K562 (cell line): ENCODE measurements at regions not wholly inside any gene's neighbourhood (a gene's known extent, or its start where the extent isn't known, plus 50 kb on each side); places are given as distances from the start of the nearest gene placed in this dataset.
A peak's percentile ranks its signal among the peaks of the same experiment; 100 is the strongest.

Experiments
- ATAC-seq: fragments of 200-7000 bp; cut with Tn5 transposase; 3 replicates; pipeline ENCODE4 v1.9.1; 2020; ENCODE audit warnings: moderate library complexity
- BruUV-seq: library from RNA; stranded (reverse); fragments of 400-500 nt; replicated peaks from 2 replicates; lab custom pipeline; 2021; lab: Mats Ljungman, UMichigan
- CTCF ChIA-PET: fragments of 300-600 bp; formaldehyde crosslinking; extraction: SDS; loops from one replicate; lab custom pipeline; 2021; ENCODE audit warnings: low intra/inter-chr PET ratio; lab: Yijun Ruan, JAX
- POLR2A ChIA-PET: fragments of 300-600, 350-650 bp; sonication (Branson Sonifier 250); formaldehyde crosslinking; extraction: SDS; loops from one replicate; lab custom pipeline; 2021; ENCODE audit warnings: antibody characterized with exemption, inconsistent platforms; lab: Yijun Ruan, JAX
- DNase-seq, 4 experiments: peaks; one replicate each; pipeline versions ENCODE4 v3.0.0 to v3.0.0-alpha.2; 2011 to 2018; ENCODE audit warnings: low spot score in 3 of 4, mixed read lengths in 3 of 4; ENCODE audit errors: extremely low read depth in 1 of 4
- FAIRE-seq: peaks from 2 replicates; lab custom pipeline; 2011; peaks lifted over from hg19 to GRCh38; lab: Jason Lieb, UNC
- H2AFZ ChIP-seq: 2 replicates; pipeline ENCODE4 v1.6.0; 2011; ENCODE audit warnings: low read depth, low read length, control low read depth, inconsistent platforms
- H3K27ac ChIP-seq: fragments of 200-600 bp; 3 replicates; pipeline ENCODE4 v1.8.0; 2011; ENCODE audit warnings: low read depth, mild to moderate bottlenecking, control low read depth, inconsistent platforms, low read length, moderate library complexity, mixed read lengths; ENCODE audit errors: extremely low read depth
- H3K27me3 ChIP-seq, 2 experiments: fragments of 300-600 bp in 1 of 2; 2 replicates in 1 of 2; 3 replicates in 1 of 2; pipeline versions ENCODE4 v1.6.0 to v1.8.0; 2011; ENCODE audit warnings: inconsistent platforms in 2 of 2, low read length in 2 of 2, mild to moderate bottlenecking in 1 of 2, mixed read lengths in 1 of 2, moderate library complexity in 1 of 2; ENCODE audit not compliant: control insufficient read depth in 2 of 2, insufficient read depth in 2 of 2
- H3K36me3 ChIP-seq: fragments of 300-600 bp; 3 replicates; pipeline ENCODE4 v1.8.0; 2011; ENCODE audit warnings: mild to moderate bottlenecking, low read length, inconsistent platforms; ENCODE audit not compliant: control insufficient read depth, insufficient read depth
- H3K4me1 ChIP-seq, 2 experiments: fragments of 200-600 bp in 1 of 2; replicated peaks in 1 of 2; 2 replicates in 1 of 2; 3 replicates in 1 of 2; pipeline versions ENCODE4 v1.5.1 to v1.8.0; 2011; ENCODE audit warnings: inconsistent platforms in 2 of 2, low read length in 2 of 2, mild to moderate bottlenecking in 1 of 2, mixed read lengths in 1 of 2, moderate library complexity in 1 of 2; ENCODE audit not compliant: control insufficient read depth in 2 of 2, insufficient read depth in 2 of 2
- H3K4me2 ChIP-seq: 2 replicates; pipeline ENCODE4 v1.6.1; 2011; ENCODE audit warnings: low read length, control low read depth, inconsistent platforms, mixed read lengths; ENCODE audit not compliant: insufficient read depth
- H3K4me3 ChIP-seq: fragments of 200-600 bp; sonication (generic), shearing (Covaris generic); 2 replicates; pipeline ENCODE4 v1.5.1; 2016; ENCODE audit warnings: control low read depth, inconsistent platforms
- H3K79me2 ChIP-seq: fragments of 200-600 bp; 3 replicates; pipeline ENCODE4 v1.8.0; 2011; ENCODE audit warnings: low read length, inconsistent platforms; ENCODE audit not compliant: control insufficient read depth, insufficient read depth
- H3K9ac ChIP-seq, 2 experiments: 2 replicates each; pipeline versions ENCODE4 v1.6.0 to v1.6.1; 2011; ENCODE audit warnings: low read depth in 2 of 2, low read length in 2 of 2, control low read depth in 1 of 2, inconsistent platforms in 1 of 2, mild to moderate bottlenecking in 1 of 2, mixed read lengths in 1 of 2; ENCODE audit not compliant: insufficient read depth in 1 of 2
- H3K9me1 ChIP-seq: one replicate; pipeline ENCODE4 v1.6.0; 2011; ENCODE audit warnings: inconsistent platforms, mild to moderate bottlenecking, low read length, moderate library complexity; ENCODE audit not compliant: control insufficient read depth, insufficient read depth
- H3K9me3 ChIP-seq: replicated peaks from 2 replicates; pipeline ENCODE4 v1.5.1; 2011; ENCODE audit warnings: low read depth, low read length, inconsistent platforms; ENCODE audit not compliant: control insufficient read depth, insufficient read depth
- H4K20me1 ChIP-seq: replicated peaks from 2 replicates; pipeline ENCODE4 v1.6.1; 2011; ENCODE audit warnings: low read length, inconsistent platforms, mixed read lengths; ENCODE audit not compliant: control insufficient read depth, insufficient read depth
- GTF2F1 ChIP-seq: IDR thresholded peaks from 2 replicates; pipeline ENCODE4 v1.6.1; 2011; ENCODE audit warnings: low read depth, low read length, improper control_type of control experiment
- TEAD1 ChIP-seq, 2 experiments: fragments of 450-650 bp in 1 of 2; sonication (generic) in 1 of 2; formaldehyde crosslinking; IDR thresholded peaks; 2 replicates each; pipeline versions ENCODE4 v1.4.0 to v1.8.0; 2020 to 2022; ENCODE audit warnings: mild to moderate bottlenecking in 2 of 2, missing genetic modification reagents in 1 of 2
- WGBS: fragments of 100-300 bp; shearing (Covaris generic); methylation state at CpG from one replicate; pipeline ENCODE4 v1.1.6; 2016; ENCODE audit warnings: low coverage, mixed read lengths; ENCODE audit not compliant: insufficient coverage; ENCODE audit errors: missing lambda C conversion rate; 5-methylcytosine and 5-hydroxymethylcytosine counted together
- in situ Hi-C: fragments of 300-500 bp; cut with MboI; formaldehyde crosslinking; loops from 4 replicates; pipeline ENCODE4 v1.15.0; 2018; ENCODE audit warnings: inconsistent platforms, mixed read lengths
- intact Hi-C: fragments of 100-400 bp; cut with micrococcal nuclease; formaldehyde crosslinking; loops from 2 replicates; pipeline ENCODE4 v1.14.2; 2022

GRCh38 chr6:22049002-22049401 is 247.8 kb downstream of the PRL start:
- Histone ChIP-seq H3K9ac (no peak overlapping the region), H3K4me2 (no peak overlapping the region), H3K79me2 (no peaks in the 10 kb centered on the region), H3K9me1 (no peaks in the 10 kb centered on the region), H3K4me3 (no peak overlapping the region), H3K27ac (no peak overlapping the region), H3K9me3 (no peaks in the 10 kb centered on the region), H3K4me1 (peaks cover 0 to 6% of the 10 kb centered on the region in 2 experiments; a peak in 2 of 5 replicates), H3K36me3 (no peaks in the 10 kb centered on the region), H2AFZ (peak overlapping the region; percentile 28; the same call in 1 of the 2 replicates), H3K27me3 (no peaks in the 10 kb centered on the region), H4K20me1 (no peaks in the 10 kb centered on the region)
- no peak for FAIRE-seq
- intact Hi-C loops (no loop called here), in situ Hi-C loops (no loop called here)
- ChIA-PET POLR2A (interaction anchor here (1.2 kb wide), 1 partner anchor 23 kb away, joined by 3 read pairs; no protein-coding TSS in a partner anchor), CTCF (no interaction called here)
- BruUV-seq: no TSS peak
- no peak for DNase-seq
- ATAC-seq: no peak
- TF ChIP-seq GTF2F1: no peak

DNA sequence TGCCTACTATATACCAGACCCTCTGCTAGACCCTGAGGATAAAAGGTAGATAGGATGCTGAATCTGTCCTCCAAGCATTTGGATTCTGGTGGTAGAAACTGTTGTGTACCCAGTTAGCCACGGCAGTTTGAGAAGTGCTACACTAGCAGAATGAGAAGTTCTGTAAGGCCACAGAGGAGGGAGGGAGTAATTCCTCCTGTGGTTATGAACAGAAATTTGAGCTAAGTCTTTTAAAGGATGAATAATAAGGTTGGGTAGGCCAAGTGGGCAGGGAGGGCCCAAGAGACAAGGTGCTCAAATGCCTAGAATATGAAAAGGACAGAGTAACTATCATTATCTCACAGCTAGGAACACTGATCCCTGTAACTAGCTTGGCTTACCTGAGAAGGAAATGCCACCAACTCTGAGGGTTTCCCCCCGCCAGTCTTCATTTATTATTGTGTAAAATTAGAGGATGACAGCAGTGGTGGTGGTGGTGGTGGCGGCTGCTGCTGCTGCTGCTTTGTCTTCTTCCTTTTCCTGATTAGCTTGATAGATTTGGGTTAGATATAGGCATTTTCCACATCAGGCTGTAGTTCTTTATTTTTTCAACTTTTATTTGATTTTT is 243.3 kb downstream of the PRL start:
- H3K9ac ChIP-seq: no peak overlapping the region
- no peak overlapping the region for H3K4me2 ChIP-seq
- no peaks in the 10 kb centered on the region for H3K9me3 ChIP-seq
- POLR2A ChIA-PET: no interaction called here
- no peak for FAIRE-seq
- H3K4me3 ChIP-seq: no peak overlapping the region
- no peak overlapping the region for H2AFZ ChIP-seq
- no peak for ATAC-seq
- intact Hi-C loops: no loop called here
- DNase-seq: no peak
- H3K9me1 ChIP-seq: no peaks in the 10 kb centered on the region
- H3K27ac ChIP-seq: no peak overlapping the region
- H3K4me1 ChIP-seq: no peaks in the 10 kb centered on the region
- BruUV-seq: no TSS peak
- in situ Hi-C loops: no loop called here
- no peak for TF ChIP-seq TEAD1 (CRISPR knock-in tag; IDR thresholded peaks at IDR 0.05)
- no peaks in the 10 kb centered on the region for H4K20me1 ChIP-seq
- CTCF ChIA-PET: no interaction called here
- 44% methylated on average over 3 of the region's 3 CpGs for WGBS
- H3K27me3 ChIP-seq: no peaks in the 10 kb centered on the region
- no peaks in the 10 kb centered on the region for H3K36me3 ChIP-seq
- no peaks in the 10 kb centered on the region for H3K79me2 ChIP-seq
